ENCODE measurements at regions not wholly inside any gene's neighbourhood (a gene's known extent, or its start where the extent isn't known, plus 50 kb on each side); places are given as distances from the start of the nearest gene placed in this dataset.
A peak's percentile ranks its signal among the peaks of the same experiment; 100 is the strongest.

DNA sequence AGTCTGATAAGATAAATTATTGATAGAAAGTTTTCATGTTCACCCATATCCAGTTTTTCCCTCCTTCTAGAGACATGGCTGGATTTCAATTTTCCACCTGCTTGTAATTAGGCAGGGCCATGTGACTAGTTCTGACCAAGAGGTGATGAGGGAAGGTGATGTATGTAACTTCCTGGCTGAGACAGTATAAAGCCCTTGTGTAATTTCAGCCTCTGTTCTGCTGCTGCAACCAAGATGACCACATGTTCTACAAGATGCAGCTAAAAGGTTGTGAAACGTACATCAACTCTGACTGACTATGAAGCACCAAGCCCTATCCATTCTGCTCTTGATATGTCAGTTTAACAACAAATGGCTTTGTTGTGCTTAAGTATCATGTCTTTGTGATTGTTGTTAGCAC lies 376.5 kb upstream of the DAB2 start:
- no peaks in the 10 kb centered on the region for H3K27me3 ChIP-seq
- intact Hi-C loops (cut with DNase I): loop anchor here (10.0 kb wide), 1 partner anchor 103 kb away; no protein-coding TSS in a partner anchor
- no peak for DNase-seq
- H3K4me3 ChIP-seq: no peak overlapping the region
- peaks cover 0 to 23% (median 13%) of the 10 kb centered on the region in 4 donors for H3K4me1 ChIP-seq
- TF ChIP-seq POLR2AphosphoS5 (IDR thresholded peaks at IDR 0.05) (no peak), EP300 (IDR thresholded peaks at IDR 0.05) (no peak), POLR2A (IDR thresholded peaks at IDR 0.05) (no peak)
- TF ChIP-seq, protein P1, sequence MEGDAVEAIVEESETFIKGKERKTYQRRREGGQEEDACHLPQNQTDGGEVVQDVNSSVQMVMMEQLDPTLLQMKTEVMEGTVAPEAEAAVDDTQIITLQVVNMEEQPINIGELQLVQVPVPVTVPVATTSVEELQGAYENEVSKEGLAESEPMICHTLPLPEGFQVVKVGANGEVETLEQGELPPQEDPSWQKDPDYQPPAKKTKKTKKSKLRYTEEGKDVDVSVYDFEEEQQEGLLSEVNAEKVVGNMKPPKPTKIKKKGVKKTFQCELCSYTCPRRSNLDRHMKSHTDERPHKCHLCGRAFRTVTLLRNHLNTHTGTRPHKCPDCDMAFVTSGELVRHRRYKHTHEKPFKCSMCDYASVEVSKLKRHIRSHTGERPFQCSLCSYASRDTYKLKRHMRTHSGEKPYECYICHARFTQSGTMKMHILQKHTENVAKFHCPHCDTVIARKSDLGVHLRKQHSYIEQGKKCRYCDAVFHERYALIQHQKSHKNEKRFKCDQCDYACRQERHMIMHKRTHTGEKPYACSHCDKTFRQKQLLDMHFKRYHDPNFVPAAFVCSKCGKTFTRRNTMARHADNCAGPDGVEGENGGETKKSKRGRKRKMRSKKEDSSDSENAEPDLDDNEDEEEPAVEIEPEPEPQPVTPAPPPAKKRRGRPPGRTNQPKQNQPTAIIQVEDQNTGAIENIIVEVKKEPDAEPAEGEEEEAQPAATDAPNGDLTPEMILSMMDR (IDR thresholded peaks at IDR 0.05): no peak
- no peak overlapping the region for H3K27ac ChIP-seq
- no peaks in the 10 kb centered on the region for H3K9me3 ChIP-seq
- 88 to 97% methylated on average over 1 of the region's 1 CpG for WGBS, 2 donors
- H3K36me3 ChIP-seq: no peaks in the 10 kb centered on the region

DNA sequence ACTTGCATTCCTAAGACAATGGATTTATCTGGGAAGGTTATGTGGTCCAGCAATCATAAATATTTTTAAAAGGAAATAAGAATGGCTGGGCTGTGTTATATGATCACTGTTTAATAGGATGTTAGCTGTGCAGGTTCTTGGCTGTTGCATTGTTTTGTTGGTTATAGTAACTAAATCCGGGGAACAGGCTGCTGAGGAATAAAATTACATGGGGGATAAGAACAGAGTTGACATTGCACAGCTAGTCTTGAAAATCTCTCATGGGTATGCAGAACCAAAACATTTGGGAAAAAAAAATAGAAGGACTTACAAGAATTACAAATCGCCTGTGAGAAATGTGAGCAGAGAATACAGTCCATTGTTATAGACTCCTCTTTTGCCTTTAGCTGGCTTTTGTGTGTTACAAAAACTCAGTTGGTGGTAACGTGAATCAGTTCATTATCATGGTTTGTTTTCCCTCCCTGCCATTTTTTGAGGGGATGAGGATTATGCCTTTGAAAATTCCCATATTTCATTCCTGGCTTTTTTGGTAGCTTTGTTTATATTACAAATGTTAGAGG lies 375.3 kb upstream of the DAB2 start:
- Histone ChIP-seq H3K4me1 (peaks cover 0 to 24% (median 14%) of the 10 kb centered on the region in 4 donors), H3K36me3 (no peaks in the 10 kb centered on the region), H3K9me3 (no peaks in the 10 kb centered on the region), H3K4me3 (no peak overlapping the region), H3K27me3 (no peaks in the 10 kb centered on the region), H3K27ac (peak overlapping the region in 2 of 4 donors; percentile 50 to 61)
- intact Hi-C loops (cut with DNase I): loop anchor here (10.0 kb wide), 1 partner anchor 105 kb away; no protein-coding TSS in a partner anchor
- TF ChIP-seq POLR2AphosphoS5 (IDR thresholded peaks at IDR 0.05) (no peak), POLR2A (IDR thresholded peaks at IDR 0.05) (no peak), EP300 (IDR thresholded peaks at IDR 0.05) (no peak)
- TF ChIP-seq, protein P1 (IDR thresholded peaks at IDR 0.05): no peak
- DNase-seq: no peak
- 62 to 82% methylated on average over 3 of the region's 3 CpGs for WGBS, 2 donors

DNA sequence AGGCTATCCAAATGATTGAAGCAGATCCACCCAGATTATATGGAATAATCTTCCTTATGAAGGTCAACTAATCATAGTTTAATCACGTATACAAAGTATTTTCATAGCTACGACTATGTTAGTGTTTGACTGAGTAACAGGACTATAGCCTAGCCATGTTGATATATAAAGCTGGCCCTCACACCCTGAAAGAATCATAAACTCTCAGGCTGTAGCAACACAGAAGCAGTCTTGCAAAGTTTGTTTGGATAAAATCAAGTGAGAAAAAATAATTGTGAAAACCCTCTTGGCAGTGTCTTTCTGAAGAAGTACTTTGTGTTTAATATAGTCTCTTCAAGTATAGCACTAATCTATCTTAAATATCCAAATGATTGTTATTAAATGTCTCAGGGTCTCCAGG lies 374.5 kb upstream of the DAB2 start:
- H3K27me3 ChIP-seq: no peaks in the 10 kb centered on the region
- DNase-seq: no peak
- H3K4me1 ChIP-seq: peaks cover 0 to 32% (median 23%) of the 10 kb centered on the region in 4 donors
- TF ChIP-seq POLR2A (IDR thresholded peaks at IDR 0.05) (no peak), POLR2AphosphoS5 (IDR thresholded peaks at IDR 0.05) (peak in 2 of 4 donors; percentile 35 to 46)
- WGBS, 2 donors: 49 to 59% methylated on average over 2 of the region's 2 CpGs
- H3K9me3 ChIP-seq: no peaks in the 10 kb centered on the region
- H3K27ac ChIP-seq: peak overlapping the region in 2 of 4 donors; percentile 50 to 61
- H3K4me3 ChIP-seq: no peak overlapping the region
- no peaks in the 10 kb centered on the region for H3K36me3 ChIP-seq
- intact Hi-C loops (cut with DNase I): no loop called here

DNA sequence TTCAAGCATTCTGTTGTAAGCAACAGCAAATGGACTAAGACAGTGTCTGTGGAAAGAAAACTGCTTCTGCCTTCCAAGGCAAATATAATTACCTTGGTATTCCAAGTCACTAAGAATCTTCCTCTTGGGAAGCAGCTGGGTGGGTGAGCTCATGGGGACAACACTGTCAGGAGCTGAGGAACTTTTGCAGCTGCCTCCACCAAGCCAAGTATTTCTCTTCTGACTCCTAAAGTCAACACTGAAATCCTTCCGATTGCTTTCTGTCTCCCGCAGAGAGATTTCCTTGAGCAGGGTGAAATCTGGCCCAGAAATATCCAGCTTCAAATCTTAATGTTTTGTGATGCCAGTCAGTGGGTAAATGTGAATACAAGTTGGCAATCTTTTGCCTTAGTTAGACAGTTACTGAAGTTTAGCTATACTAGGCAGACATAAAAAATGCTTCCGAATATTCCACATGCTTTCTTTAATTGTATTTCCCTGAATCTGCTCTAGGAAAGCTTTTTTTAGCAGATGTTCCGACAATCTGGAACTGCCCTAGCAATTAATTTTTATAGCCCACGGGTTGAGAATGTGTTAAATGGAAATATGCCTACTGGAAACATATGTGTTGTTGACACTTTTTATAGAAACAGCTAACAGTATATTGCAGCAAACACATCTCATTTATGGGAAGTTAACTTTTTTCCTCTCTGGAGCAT lies 369.9 kb upstream of the DAB2 start:
- 12 to 49% methylated on average over 5 of the region's 5 CpGs for WGBS, 2 donors

DNA sequence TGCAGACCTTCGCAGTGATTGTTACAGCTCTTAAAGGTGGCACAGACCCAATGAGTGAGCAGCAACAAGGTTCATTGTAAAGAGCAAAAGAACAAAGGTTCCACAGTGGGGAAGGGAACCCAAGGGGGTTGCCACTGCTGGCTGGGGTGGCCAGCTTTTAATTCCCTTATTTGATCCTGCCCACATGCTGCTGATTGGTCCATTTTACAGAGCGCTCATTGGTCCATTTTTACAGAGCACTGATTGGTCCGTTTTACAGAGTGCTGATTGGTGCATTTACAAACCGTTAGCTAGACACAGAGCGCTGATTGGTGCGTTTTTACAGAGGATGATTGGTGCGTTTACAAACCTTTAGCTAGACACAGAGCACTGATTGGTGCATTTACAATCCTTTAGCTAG lies 360.6 kb upstream of the DAB2 start:
- H3K27ac ChIP-seq: no peak overlapping the region
- no peak for TF ChIP-seq EP300 (IDR thresholded peaks at IDR 0.05)
- TF ChIP-seq POLR2AphosphoS5 (IDR thresholded peaks at IDR 0.05): no peak
- intact Hi-C loops (cut with DNase I): no loop called here
- no peak for DNase-seq
- H3K27me3 ChIP-seq: no peaks in the 10 kb centered on the region
- H3K36me3 ChIP-seq: no peaks in the 10 kb centered on the region
- WGBS, 2 donors: 95% methylated on average over 7 of the region's 7 CpGs
- no peaks in the 10 kb centered on the region for H3K4me1 ChIP-seq
- H3K4me3 ChIP-seq: no peak overlapping the region
- H3K9me3 ChIP-seq: no peaks in the 10 kb centered on the region

More for the DNA sequence above, 369.9 kb upstream of the DAB2 start:
- Histone ChIP-seq H3K36me3 (no peaks in the 10 kb centered on the region), H3K4me3 (no peak overlapping the region), H3K27ac (no peak overlapping the region), H3K4me1 (peaks cover 0 to 27% (median 22%) of the 10 kb centered on the region in 4 donors), H3K27me3 (no peaks in the 10 kb centered on the region), H3K9me3 (no peaks in the 10 kb centered on the region)
- no peak for DNase-seq
- TF ChIP-seq POLR2AphosphoS5 (IDR thresholded peaks at IDR 0.05) (no peak), POLR2A (IDR thresholded peaks at IDR 0.05) (no peak), EP300 (IDR thresholded peaks at IDR 0.05) (no peak)
- TF ChIP-seq, protein P1 (IDR thresholded peaks at IDR 0.05): no peak
- intact Hi-C loops (cut with DNase I): no loop called here
